ENCODE measurements at regions not wholly inside any gene's neighbourhood (a gene's known extent, or its start where the extent isn't known, plus 50 kb on each side); places are given as distances from the start of the nearest gene placed in this dataset.

GRCh38 chr3:170757038-170757437 lies 113.0 kb downstream of the RPL22L1 start (continued):
- TF ChIP-seq PYGO2 (tag; IDR thresholded peaks at IDR 0.05) (peak; percentile 48; the same call in 1 of the 2 replicates), DMBX1 (CRISPR knock-in tag; IDR thresholded peaks at IDR 0.05; ENCODE audit: borderline replicate concordance) (peak; percentile 63; the same call in 1 of the 2 replicates), CXXC5 (CRISPR knock-in tag; IDR thresholded peaks at IDR 0.05) (peak; percentile 16; the same call in 1 of the 2 replicates), PTRF (tag; IDR thresholded peaks at IDR 0.05) (peak; percentile 73; the same call in 1 of the 2 replicates), TCF15 (CRISPR knock-in tag; IDR thresholded peaks at IDR 0.05) (no peak), BRD4 (IDR thresholded peaks at IDR 0.05) (no peak), ARHGAP35 (IDR thresholded peaks at IDR 0.05; ENCODE audit: partially characterized antibody) (no peak), RFX7 (CRISPR knock-in tag; IDR thresholded peaks at IDR 0.05) (no peak), ELF2 (CRISPR knock-in tag; IDR thresholded peaks at IDR 0.05) (no peak), CBFB (CRISPR knock-in tag; IDR thresholded peaks at IDR 0.05) (no peak), SAFB (IDR thresholded peaks at IDR 0.05; ENCODE audit: borderline replicate concordance, low read depth, low read length) (no peak), FOXJ2 (tag; IDR thresholded peaks at IDR 0.05) (no peak), RREB1 (CRISPR knock-in tag; IDR thresholded peaks at IDR 0.05) (no peak), FOXK2 (conservative IDR thresholded peaks at IDR 0.05 in 1 of 2, IDR thresholded peaks at IDR 0.05 in 1 of 2; ENCODE audit: low read depth in 2 of 2) (no peak), CREB1 (IDR thresholded peaks at IDR 0.05) (no peak), CREB1 (CRISPR knock-in tag; IDR thresholded peaks at IDR 0.05) (no peak), TOE1 (IDR thresholded peaks at IDR 0.05; ENCODE audit: borderline replicate concordance) (no peak), TOE1 (CRISPR knock-in tag; IDR thresholded peaks at IDR 0.05; ENCODE audit: borderline replicate concordance, low read depth) (no peak), OTX1 (CRISPR knock-in tag; IDR thresholded peaks at IDR 0.05) (no peak)
- TF ChIP-seq, protein P1, sequence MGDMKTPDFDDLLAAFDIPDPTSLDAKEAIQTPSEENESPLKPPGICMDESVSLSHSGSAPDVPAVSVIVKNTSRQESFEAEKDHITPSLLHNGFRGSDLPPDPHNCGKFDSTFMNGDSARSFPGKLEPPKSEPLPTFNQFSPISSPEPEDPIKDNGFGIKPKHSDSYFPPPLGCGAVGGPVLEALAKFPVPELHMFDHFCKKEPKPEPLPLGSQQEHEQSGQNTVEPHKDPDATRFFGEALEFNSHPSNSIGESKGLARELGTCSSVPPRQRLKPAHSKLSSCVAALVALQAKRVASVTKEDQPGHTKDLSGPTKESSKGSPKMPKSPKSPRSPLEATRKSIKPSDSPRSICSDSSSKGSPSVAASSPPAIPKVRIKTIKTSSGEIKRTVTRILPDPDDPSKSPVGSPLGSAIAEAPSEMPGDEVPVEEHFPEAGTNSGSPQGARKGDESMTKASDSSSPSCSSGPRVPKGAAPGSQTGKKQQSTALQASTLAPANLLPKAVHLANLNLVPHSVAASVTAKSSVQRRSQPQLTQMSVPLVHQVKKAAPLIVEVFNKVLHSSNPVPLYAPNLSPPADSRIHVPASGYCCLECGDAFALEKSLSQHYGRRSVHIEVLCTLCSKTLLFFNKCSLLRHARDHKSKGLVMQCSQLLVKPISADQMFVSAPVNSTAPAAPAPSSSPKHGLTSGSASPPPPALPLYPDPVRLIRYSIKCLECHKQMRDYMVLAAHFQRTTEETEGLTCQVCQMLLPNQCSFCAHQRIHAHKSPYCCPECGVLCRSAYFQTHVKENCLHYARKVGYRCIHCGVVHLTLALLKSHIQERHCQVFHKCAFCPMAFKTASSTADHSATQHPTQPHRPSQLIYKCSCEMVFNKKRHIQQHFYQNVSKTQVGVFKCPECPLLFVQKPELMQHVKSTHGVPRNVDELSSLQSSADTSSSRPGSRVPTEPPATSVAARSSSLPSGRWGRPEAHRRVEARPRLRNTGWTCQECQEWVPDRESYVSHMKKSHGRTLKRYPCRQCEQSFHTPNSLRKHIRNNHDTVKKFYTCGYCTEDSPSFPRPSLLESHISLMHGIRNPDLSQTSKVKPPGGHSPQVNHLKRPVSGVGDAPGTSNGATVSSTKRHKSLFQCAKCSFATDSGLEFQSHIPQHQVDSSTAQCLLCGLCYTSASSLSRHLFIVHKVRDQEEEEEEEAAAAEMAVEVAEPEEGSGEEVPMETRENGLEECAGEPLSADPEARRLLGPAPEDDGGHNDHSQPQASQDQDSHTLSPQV (IDR thresholded peaks at IDR 0.05), result 0 out of 2 replicates have a peak, but pooled peaks have one; percentile 31

Measured in K562 (cell line).